K562 (cell line): ENCODE measurements at regions not wholly inside any gene's neighbourhood (a gene's known extent, or its start where the extent isn't known, plus 50 kb on each side); places are given as distances from the start of the nearest gene placed in this dataset.

Source experiments
- ARID2 ChIP-seq: fragments of 450-650 bp; IDR thresholded peaks from 2 replicates; pipeline ENCODE4 v1.6.1; 2017; ENCODE audit warnings: antibody characterized with exemption, mild to moderate bottlenecking
- CC2D1A ChIP-seq: fragments of 450-650 bp; IDR thresholded peaks from 2 replicates; pipeline ENCODE4 v1.6.1; 2017; ENCODE audit warnings: mild to moderate bottlenecking
- CGGBP1 ChIP-seq: fragments of 250-450 bp; sonication (Bioruptor Pico); IDR thresholded peaks from 2 replicates; pipeline ENCODE4 v1.9.0; 2021; ENCODE audit warnings: mild to moderate bottlenecking
- CUX1 ChIP-seq: fragments of 200-800 bp; sonication (Bioruptor generic); IDR thresholded peaks from 2 replicates; pipeline ENCODE4 v1.6.1; 2016; ENCODE audit warnings: missing genetic modification characterization, missing compliant biosample characterization
- FOXM1 ChIP-seq, 2 experiments: fragments of 450-650 bp in 1 of 2; sonication (generic) in 1 of 2; formaldehyde crosslinking in 1 of 2; IDR thresholded peaks; 2 replicates each; pipeline versions ENCODE4 v1.6.1 to v1.9.0; 2017 to 2022; ENCODE audit warnings: low read depth in 2 of 2, mild to moderate bottlenecking in 2 of 2, missing genetic modification reagents in 1 of 2, moderate library complexity in 1 of 2
- HDAC8 ChIP-seq: fragments of 450-650 bp; IDR thresholded peaks from 2 replicates; pipeline ENCODE4 v1.6.1; 2016; ENCODE audit warnings: mild to moderate bottlenecking, missing genetic modification characterization, moderate library complexity, missing compliant biosample characterization
- HNRNPH1 ChIP-seq: fragments of 200-400 bp; formaldehyde crosslinking; optimal IDR thresholded peaks from 2 replicates; pipeline ENCODE3; 2017; ENCODE audit warnings: low read depth, mild to moderate bottlenecking, low read length, moderate library complexity
- KLF1 ChIP-seq: fragments of 450-650 bp; IDR thresholded peaks from 2 replicates; pipeline ENCODE4 v1.6.1; 2016; ENCODE audit warnings: missing genetic modification characterization, missing compliant biosample characterization
- NBN ChIP-seq: fragments of 450-650 bp; IDR thresholded peaks from 2 replicates; pipeline ENCODE4 v1.6.1; 2016; ENCODE audit warnings: low read depth, mild to moderate bottlenecking
- PHB ChIP-seq: fragments of 250-450 bp; sonication (Bioruptor Pico); IDR thresholded peaks from 2 replicates; pipeline ENCODE4 v1.5.0; 2021
- POLR2B ChIP-seq: fragments of 450-650 bp; IDR thresholded peaks from 2 replicates; pipeline ENCODE4 v1.6.1; 2018; ENCODE audit warnings: low read depth; ENCODE audit not compliant: partially characterized antibody
- SMAD3 ChIP-seq: fragments of 450-650 bp; formaldehyde crosslinking; conservative IDR thresholded peaks from 2 replicates; pipeline ENCODE4 v1.4.0; 2020; ENCODE audit warnings: mild to moderate bottlenecking
- STAT5A ChIP-seq: IDR thresholded peaks from 2 replicates; pipeline ENCODE4 v1.6.1; 2012; ENCODE audit warnings: low read length, inconsistent platforms, borderline replicate concordance
- ZNF143 ChIP-seq: sonication (generic); formaldehyde crosslinking; IDR thresholded peaks from 2 replicates; pipeline ENCODE4 v1.9.0; 2022; ENCODE audit warnings: mild to moderate bottlenecking, missing genetic modification reagents
- ZNF354B ChIP-seq: fragments of 250-450 bp; sonication (Bioruptor Pico); IDR thresholded peaks from 2 replicates; pipeline ENCODE4 v1.4.0; 2020
- ZNF449 ChIP-seq: fragments of 250-450 bp; sonication (Bioruptor Pico); IDR thresholded peaks from 2 replicates; pipeline ENCODE4 v1.8.0; 2022; ENCODE audit warnings: moderate library complexity, mild to moderate bottlenecking, inconsistent platforms
- ZNF592 ChIP-seq: fragments of 450-650 bp; IDR thresholded peaks from 2 replicates; pipeline ENCODE4 v1.6.1; 2017; ENCODE audit warnings: antibody characterized with exemption, mild to moderate bottlenecking

GRCh38 chr6:28816909-28817807, 106.6 kb downstream of the TRIM27 start (continued):
- TF ChIP-seq PHB (no peak), STAT5A (peak; percentile 28; the same call in 1 of the 2 replicates), ZNF592 (peak; percentile 85), SMAD3 (peak; percentile 51; the same call in 1 of the 2 replicates), ARID2 (no peak), FOXM1 (IDR thresholded peaks at IDR 0.05; ENCODE audit: low read depth) (no peak), FOXM1 (CRISPR knock-in tag; IDR thresholded peaks at IDR 0.05; ENCODE audit: low read depth) (0 out of 2 replicates have a peak, but pooled peaks have one; percentile 57), CUX1 (no peak), HDAC8 (0 out of 2 replicates have a peak, but pooled peaks have one; percentile 57), POLR2B (no peak), CGGBP1 (CRISPR knock-in tag) (no peak), NBN (peak; percentile 94; the same call in 1 of the 2 replicates), ZNF354B (CRISPR knock-in tag) (no peak), KLF1 (tag) (no peak), HNRNPH1 (no peak), CC2D1A (no peak), ZNF449 (no peak), ZNF143 (CRISPR knock-in tag) (no peak)
